ENCODE measurements at regions not wholly inside any gene's neighbourhood (a gene's known extent, or its start where the extent isn't known, plus 50 kb on each side); places are given as distances from the start of the nearest gene placed in this dataset.

DNA sequence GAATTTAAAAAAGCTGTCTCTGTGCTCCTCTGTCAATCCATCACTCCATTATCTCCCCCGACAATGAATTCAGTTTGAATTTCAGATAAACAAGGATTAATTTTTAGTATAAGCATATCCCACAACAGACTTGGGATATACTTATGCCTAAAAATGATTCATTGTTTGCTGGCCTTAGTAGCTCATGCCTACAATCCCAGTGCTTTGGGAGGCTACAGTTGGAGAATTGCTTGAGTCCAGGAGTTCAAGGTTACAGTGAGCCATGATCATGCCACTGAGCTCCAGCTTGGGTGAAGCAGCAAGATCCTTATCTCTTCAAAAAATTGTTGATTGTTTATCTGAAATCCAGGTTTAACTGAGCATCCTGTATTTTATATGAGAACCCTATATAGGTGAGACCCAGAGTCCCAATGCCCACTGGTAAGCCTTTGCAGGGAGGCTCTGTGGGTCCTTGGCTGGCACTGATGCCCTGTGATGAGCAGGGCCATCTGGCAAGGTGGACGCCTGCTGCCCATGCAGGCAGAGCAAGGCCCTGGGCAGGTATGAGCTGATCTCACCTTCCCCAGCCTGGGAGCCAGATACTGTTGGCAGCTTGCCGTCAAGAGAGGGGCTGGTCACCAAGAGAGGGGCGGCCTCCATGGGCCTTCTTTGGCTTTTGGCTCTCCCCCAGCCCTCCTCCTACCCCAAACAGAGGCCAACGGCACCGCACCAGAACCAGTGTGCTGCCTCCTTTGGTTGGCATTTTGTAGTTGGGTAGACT lies 158.7 kb downstream of the SEC14L1 start:
- Mint-ChIP-seq H3K9me3 (no peaks in the 10 kb centered on the region), H3K27ac (no peak overlapping the region), H3K4me3 (no peak overlapping the region), H3K4me1 (ENCODE audit: low read depth) (peaks cover 8% of the 10 kb centered on the region), H3K27me3 (no peaks in the 10 kb centered on the region), H3K36me3 (ENCODE audit: low read depth) (no peaks in the 10 kb centered on the region)
- DNase-seq = no peak

- no peaks in the 10 kb centered on the region for H3K27me3 Mint-ChIP-seq
- no peak overlapping the region for H3K27ac Mint-ChIP-seq
- no peak overlapping the region for H3K4me3 Mint-ChIP-seq
- no peaks in the 10 kb centered on the region for H3K36me3 Mint-ChIP-seq (ENCODE audit: low read depth)
- H3K4me1 Mint-ChIP-seq (ENCODE audit: low read depth) = peaks cover 8% of the 10 kb centered on the region
- H3K9me3 Mint-ChIP-seq = no peaks in the 10 kb centered on the region
- no peak for DNase-seq
Observed at GRCh38 chr17:77300016-77300686, 159.4 kb downstream of the SEC14L1 start.

GRCh38 chr17:77301694-77302266 lies 161.0 kb downstream of the SEC14L1 start:
- Mint-ChIP-seq H3K36me3 (ENCODE audit: low read depth) (no peaks in the 10 kb centered on the region), H3K27ac (no peak overlapping the region), H3K4me3 (no peak overlapping the region), H3K9me3 (no peaks in the 10 kb centered on the region), H3K4me1 (ENCODE audit: low read depth) (peaks cover 8% of the 10 kb centered on the region), H3K27me3 (no peaks in the 10 kb centered on the region)
- no peak for DNase-seq

DNA sequence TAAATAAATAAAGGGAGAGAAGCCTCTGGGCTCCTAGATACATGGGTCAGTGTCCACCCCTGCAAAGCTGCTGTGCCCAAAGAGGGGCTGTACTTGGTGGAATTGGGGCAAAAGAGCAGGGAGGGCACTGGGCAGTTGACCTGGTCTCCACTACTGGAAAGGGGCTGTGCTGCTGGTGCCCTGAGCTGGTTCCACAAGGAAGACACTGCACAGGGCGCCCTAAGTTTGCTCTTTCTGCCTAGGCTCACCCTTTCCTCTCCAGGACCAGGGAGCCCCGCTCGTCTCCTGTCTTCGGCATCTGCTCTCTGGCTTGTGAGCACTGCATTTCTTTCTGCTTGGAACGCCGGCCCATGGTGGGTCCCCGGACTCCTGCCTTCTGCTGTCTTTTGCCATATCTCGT lies 161.9 kb downstream of the SEC14L1 start:
- no peak for DNase-seq
- H3K4me3 Mint-ChIP-seq = no peak overlapping the region
- no peaks in the 10 kb centered on the region for H3K9me3 Mint-ChIP-seq
- no peaks in the 10 kb centered on the region for H3K36me3 Mint-ChIP-seq (ENCODE audit: low read depth)
- no peak overlapping the region for H3K27ac Mint-ChIP-seq
- H3K27me3 Mint-ChIP-seq = no peaks in the 10 kb centered on the region
- H3K4me1 Mint-ChIP-seq (ENCODE audit: low read depth) = peaks cover 6% of the 10 kb centered on the region

DNA sequence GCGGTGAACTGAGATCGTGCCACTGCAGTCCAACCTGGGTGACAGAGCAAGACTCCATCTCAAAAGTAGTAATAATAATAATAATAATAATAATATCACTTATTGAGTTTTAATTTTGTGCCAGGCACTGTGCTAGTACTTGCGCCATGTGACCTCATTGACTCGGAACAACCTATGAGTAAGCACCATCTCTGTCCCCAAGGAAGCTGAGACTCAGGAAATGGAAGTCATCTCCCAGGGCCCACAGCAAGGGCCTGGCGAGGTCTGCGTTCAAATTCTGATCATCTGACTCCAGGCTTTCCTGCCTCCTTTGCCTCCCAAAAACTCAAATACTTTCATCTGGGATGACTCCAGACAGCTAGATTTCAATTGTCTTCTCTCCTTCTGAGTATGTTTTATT lies 162.9 kb downstream of the SEC14L1 start:
- no peak overlapping the region for H3K4me3 Mint-ChIP-seq
- no peak overlapping the region for H3K27ac Mint-ChIP-seq
- no peaks in the 10 kb centered on the region for H3K27me3 Mint-ChIP-seq
- DNase-seq = no peak
- H3K36me3 Mint-ChIP-seq (ENCODE audit: low read depth) = no peaks in the 10 kb centered on the region
- no peaks in the 10 kb centered on the region for H3K9me3 Mint-ChIP-seq
- no peaks in the 10 kb centered on the region for H3K4me1 Mint-ChIP-seq (ENCODE audit: low read depth)

DNA sequence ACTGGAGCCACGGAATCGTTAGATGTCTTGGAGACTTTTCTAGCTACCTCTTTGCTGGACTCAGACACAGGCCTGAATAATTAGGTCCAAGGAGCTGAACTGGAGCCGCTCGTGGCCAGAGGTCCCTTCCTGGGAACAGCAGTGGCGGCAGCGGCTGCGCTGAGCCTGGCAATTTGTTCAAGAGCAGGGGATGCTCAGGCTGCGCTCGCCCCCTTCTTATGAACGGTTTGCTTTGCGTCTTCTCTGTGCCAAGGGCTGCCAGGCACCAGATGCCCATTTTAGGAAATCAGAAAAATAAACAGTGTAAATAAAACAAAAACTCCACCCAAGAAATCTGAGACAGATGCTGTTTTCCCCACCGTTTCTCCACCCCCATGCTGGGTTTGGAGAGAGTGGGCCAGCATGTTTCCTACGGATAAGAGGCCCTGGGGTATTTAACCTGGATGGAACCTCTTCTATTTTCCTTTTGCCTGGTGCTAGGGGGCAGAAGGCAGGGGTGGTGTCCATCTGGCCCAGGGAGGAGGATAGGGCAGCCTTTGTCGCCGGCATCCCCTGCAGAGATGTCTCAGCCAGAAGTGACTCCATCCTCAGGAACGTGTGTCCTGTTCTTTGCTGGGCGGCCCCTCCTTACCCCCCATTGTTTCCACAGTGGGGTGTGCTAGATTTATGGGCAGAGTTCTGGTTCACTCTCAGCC lies 163.4 kb downstream of the SEC14L1 start:
- Mint-ChIP-seq H3K27ac (no peak overlapping the region), H3K4me1 (ENCODE audit: low read depth) (no peaks in the 10 kb centered on the region), H3K27me3 (no peaks in the 10 kb centered on the region), H3K36me3 (ENCODE audit: low read depth) (no peaks in the 10 kb centered on the region), H3K9me3 (no peaks in the 10 kb centered on the region), H3K4me3 (no peak overlapping the region)
- DNase-seq = no peak

GRCh38 chr17:77304746-77305473 lies 164.1 kb downstream of the SEC14L1 start:
- Mint-ChIP-seq H3K27ac (no peak overlapping the region), H3K27me3 (no peaks in the 10 kb centered on the region), H3K36me3 (ENCODE audit: low read depth) (no peaks in the 10 kb centered on the region), H3K9me3 (no peaks in the 10 kb centered on the region), H3K4me3 (no peak overlapping the region), H3K4me1 (ENCODE audit: low read depth) (no peaks in the 10 kb centered on the region)
- DNase-seq = no peak

GRCh38 chr17:77306048-77306789 lies 165.4 kb downstream of the SEC14L1 start:
- no peak overlapping the region for H3K27ac Mint-ChIP-seq
- DNase-seq = no peak
- no peaks in the 10 kb centered on the region for H3K4me1 Mint-ChIP-seq (ENCODE audit: low read depth)
- no peaks in the 10 kb centered on the region for H3K27me3 Mint-ChIP-seq
- H3K9me3 Mint-ChIP-seq = no peaks in the 10 kb centered on the region
- H3K4me3 Mint-ChIP-seq = no peak overlapping the region
- H3K36me3 Mint-ChIP-seq (ENCODE audit: low read depth) = no peaks in the 10 kb centered on the region

- Mint-ChIP-seq H3K27ac (no peak overlapping the region), H3K9me3 (no peaks in the 10 kb centered on the region), H3K4me1 (ENCODE audit: low read depth) (no peaks in the 10 kb centered on the region), H3K36me3 (ENCODE audit: low read depth) (no peaks in the 10 kb centered on the region), H3K27me3 (no peaks in the 10 kb centered on the region), H3K4me3 (no peak overlapping the region)
- no peak for DNase-seq
Observed at GRCh38 chr17:77306790-77307478, 166.2 kb downstream of the SEC14L1 start.

DNA sequence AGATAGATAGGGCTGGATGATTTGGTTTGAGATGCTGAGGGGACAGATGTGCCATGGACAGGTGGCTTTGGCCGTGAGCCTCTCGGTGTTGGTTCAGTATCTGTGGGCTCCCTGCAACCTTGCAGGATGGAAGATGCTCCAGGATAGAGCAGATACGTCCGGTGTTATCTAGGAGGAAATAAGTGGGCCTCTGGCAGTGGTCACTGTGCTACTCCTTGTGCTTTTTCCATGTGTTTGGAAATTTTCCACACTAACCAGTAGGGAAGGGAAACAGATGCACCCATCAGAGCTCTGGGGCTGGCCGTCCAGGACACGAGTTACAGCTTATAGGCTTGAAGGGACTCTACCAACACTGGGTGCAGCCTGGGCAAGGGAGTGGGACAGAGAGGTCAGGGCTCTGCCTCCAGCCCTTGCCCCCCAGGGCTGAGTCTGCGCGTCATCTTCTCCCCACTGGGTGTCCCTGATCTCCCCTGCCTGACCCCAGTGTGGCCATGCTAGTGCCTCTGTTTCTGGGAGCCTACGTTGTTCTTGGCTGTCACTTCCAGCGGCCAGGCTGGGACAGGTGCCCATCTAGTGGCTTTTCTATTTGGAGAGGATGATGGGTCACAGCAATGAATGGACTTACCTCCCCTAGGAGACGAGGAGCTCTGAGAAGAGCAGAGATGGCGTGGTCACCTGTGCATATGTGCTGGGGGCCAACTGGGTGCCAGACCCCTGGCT lies 166.9 kb downstream of the SEC14L1 start:
- H3K36me3 Mint-ChIP-seq (ENCODE audit: low read depth) = no peaks in the 10 kb centered on the region
- H3K4me3 Mint-ChIP-seq = no peak overlapping the region
- H3K27ac Mint-ChIP-seq = no peak overlapping the region
- H3K9me3 Mint-ChIP-seq = no peaks in the 10 kb centered on the region
- no peaks in the 10 kb centered on the region for H3K27me3 Mint-ChIP-seq
- DNase-seq = no peak
- no peaks in the 10 kb centered on the region for H3K4me1 Mint-ChIP-seq (ENCODE audit: low read depth)

DNA sequence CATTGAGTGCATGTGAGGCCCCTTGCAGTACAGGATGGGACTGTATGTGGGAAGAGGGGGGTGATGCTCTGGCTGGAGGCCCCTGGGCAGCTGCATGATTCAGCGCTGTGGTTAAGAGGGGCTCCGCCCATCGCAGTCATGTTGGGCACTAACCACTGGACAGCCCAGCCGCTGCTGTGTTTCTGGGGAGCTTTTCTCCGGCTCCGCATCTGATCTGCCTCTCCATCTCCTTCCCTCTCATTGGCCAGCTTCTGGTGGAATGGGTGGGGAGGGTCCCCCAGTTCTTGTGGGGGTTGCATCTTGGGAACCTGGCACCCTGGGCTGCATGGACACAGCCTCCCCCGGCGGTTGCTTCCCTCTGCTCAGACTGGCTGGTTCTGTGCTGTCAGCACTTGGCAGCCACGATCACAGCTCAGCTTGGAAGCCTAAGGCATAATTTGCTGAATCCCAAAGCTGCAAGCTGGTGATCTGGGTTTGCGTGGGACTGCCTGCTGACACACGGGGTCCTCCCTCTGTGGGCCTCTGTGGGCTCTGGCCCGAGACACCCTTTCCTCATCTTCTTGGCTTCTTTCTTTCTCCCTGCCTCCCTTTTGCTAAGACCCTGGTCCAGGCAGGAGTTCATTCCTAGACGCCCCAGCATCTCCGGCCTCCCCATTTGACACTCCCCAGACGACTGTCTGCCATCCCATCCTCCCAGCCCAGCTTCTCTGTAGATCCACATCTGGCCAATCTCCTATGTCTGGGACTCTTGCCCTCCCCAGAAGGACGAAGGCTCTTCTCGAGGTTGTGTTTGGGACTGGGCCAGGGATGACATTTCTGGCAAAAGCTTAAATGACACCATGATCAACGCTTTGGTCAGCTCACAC lies 168.3 kb downstream of the SEC14L1 start:
- Mint-ChIP-seq H3K4me1 (ENCODE audit: low read depth) (no peaks in the 10 kb centered on the region), H3K9me3 (no peaks in the 10 kb centered on the region), H3K4me3 (no peak overlapping the region), H3K27me3 (no peaks in the 10 kb centered on the region), H3K36me3 (ENCODE audit: low read depth) (no peaks in the 10 kb centered on the region), H3K27ac (no peak overlapping the region)
- DNase-seq = no peak

DNA sequence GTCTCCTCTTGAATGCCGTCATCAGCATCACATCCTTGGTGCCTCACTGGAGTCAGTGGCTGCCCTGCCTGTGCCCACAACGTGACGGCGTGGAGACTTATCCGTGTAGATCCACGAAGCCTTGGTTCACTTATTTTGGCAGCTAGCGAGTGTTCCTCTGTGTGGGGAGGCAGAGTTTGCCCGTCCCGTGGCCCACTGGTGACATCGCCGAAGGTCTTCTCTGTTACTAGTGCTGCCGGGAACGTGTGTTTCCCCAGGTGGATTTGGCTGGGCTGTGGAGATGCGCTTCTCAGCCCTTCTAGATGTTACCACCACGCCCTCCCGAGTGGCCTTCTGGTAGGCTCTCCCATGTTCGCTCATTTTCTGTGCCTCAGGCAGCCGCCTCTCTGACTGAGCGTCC lies 169.6 kb downstream of the SEC14L1 start:
- H3K27ac Mint-ChIP-seq = no peak overlapping the region
- no peaks in the 10 kb centered on the region for H3K27me3 Mint-ChIP-seq
- H3K4me3 Mint-ChIP-seq = no peak overlapping the region
- H3K36me3 Mint-ChIP-seq (ENCODE audit: low read depth) = no peaks in the 10 kb centered on the region
- no peak for DNase-seq
- H3K4me1 Mint-ChIP-seq (ENCODE audit: low read depth) = no peaks in the 10 kb centered on the region
- no peaks in the 10 kb centered on the region for H3K9me3 Mint-ChIP-seq

All from activated T-cell treated with anti-CD3 and anti-CD28 coated beads, Interleukin-2, amount 50 U/mL, for 24 hours (primary cell).